SK-N-MC (cell line): ENCODE measurements at regions not wholly inside any gene's neighbourhood (a gene's known extent, or its start where the extent isn't known, plus 50 kb on each side); places are given as distances from the start of the nearest gene placed in this dataset.

Experiments
- EZH2 ChIP-seq: fragments of 200-600 bp; sonication (generic); IDR thresholded peaks from one replicate; pipeline ENCODE4 v1.6.1; 2017; ENCODE audit warnings: antibody characterized with exemption
- FOXP2 ChIP-seq: optimal IDR thresholded peaks from 2 replicates; pipeline ENCODE3; 2011; ENCODE audit warnings: mild to moderate bottlenecking, moderate library complexity; ENCODE audit not compliant: insufficient read depth; ENCODE audit errors: extremely low read length, control extremely low read depth
- POLR2AphosphoS5 ChIP-seq: IDR thresholded peaks from 2 replicates; pipeline ENCODE4 v1.6.1; 2012; ENCODE audit warnings: mild to moderate bottlenecking, low read depth, low read length, borderline replicate concordance

GRCh38 chr16:60027351-60027750 is 1293.2 kb upstream of the GOT2 start:
- TF ChIP-seq POLR2AphosphoS5 (no peak), EZH2 (no peak), FOXP2 (no peak)
